Stimulated activated memory B cell treated with anti-CD40 and anti-IgM and Interleukin-4, amounts not matched to agents 10 μg/mL and 1 μg/mL and 100 μg/mL, for 72 hours (primary cell): ENCODE measurements at regions not wholly inside any gene's neighbourhood (a gene's known extent, or its start where the extent isn't known, plus 50 kb on each side); places are given as distances from the start of the nearest gene placed in this dataset.
A peak's percentile ranks its signal among the peaks of the same experiment; 100 is the strongest.
"Not testable (repeated sequence)": the region's sequence is repeated elsewhere in the genome, so short reads cannot be mapped to it uniquely, and the experiment has no call there.

Experiments
- ATAC-seq: fragments of 150-1000 bp; cut with Tn5 transposase; 2 replicates; pipeline ENCODE4 v1.10.0; 2021
- H3K27ac Mint-ChIP-seq: one replicate; pipeline ENCODE4 v1.8.0; 2022; ENCODE audit warnings: mild to moderate bottlenecking, mixed read lengths
- H3K27me3 Mint-ChIP-seq: one replicate; pipeline ENCODE4 v1.8.0; 2022; ENCODE audit warnings: mixed read lengths
- H3K36me3 Mint-ChIP-seq: one replicate; pipeline ENCODE4 v1.8.0; 2022; ENCODE audit warnings: mixed read lengths
- H3K4me1 Mint-ChIP-seq: one replicate; pipeline ENCODE4 v1.8.0; 2022; ENCODE audit warnings: mixed read lengths
- H3K4me3 Mint-ChIP-seq: one replicate; pipeline ENCODE4 v1.8.0; 2022; ENCODE audit warnings: mild to moderate bottlenecking, moderate library complexity, mixed read lengths
- H3K9me3 Mint-ChIP-seq: one replicate; pipeline ENCODE4 v1.8.0; 2022; ENCODE audit warnings: mixed read lengths

DNA sequence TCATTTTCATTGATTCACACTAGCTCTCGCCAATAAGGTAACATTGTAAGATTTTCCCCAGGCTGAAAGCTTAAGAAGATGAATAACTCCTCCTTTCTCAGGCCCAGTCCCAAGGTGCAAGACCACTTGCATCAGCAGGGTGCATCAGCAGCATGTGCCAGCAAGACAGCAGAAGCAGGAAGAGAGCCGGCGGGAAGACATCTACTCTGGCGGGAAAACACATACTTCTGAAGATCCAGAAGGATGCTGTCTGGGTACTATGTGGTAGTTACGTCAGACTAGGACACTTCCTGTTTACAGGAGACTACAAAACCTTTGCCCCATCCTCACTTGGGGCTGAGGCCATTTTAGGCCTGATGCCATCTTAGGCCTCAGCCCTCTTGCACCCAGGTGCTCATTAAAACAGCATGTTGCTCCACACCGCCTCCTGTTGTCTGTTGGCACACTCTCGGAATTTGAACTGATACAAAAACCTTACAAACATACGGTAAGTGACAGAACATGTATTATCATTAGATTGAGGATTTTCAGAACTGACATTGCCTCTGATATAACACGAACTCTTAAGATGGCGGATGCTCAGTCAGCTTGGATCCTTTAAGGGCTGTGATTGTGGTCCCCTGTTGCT lies 886.5 kb upstream of the EPHA5 start:
- Mint-ChIP-seq H3K27ac (no peak overlapping the region), H3K27me3 (no peaks in the 10 kb centered on the region), H3K36me3 (no peaks in the 10 kb centered on the region), H3K9me3 (peaks cover 6% of the 10 kb centered on the region), H3K4me1 (no peaks in the 10 kb centered on the region), H3K4me3 (no peak overlapping the region)
- ATAC-seq: no peak

DNA sequence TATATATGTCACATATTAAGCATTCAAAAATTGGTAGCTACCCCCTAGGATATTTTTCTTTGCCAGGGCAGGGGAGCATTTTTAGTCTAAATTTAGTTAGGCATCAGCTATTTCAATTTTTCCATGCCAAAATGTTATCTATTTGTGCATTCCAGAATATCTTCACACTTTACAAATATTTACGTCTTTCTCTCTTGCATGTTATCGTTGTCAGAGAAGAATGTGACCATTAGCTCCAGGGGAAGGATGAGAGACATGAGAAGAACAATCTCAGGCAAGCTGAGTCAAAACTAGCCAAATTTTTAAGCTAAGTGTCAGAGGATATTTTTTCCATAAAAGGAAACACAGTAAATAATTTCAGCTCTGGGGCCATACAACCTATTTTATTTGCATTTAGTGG lies 885.0 kb upstream of the EPHA5 start:
- no peak overlapping the region for H3K27ac Mint-ChIP-seq
- ATAC-seq: no peak
- H3K36me3 Mint-ChIP-seq: no peaks in the 10 kb centered on the region
- H3K4me1 Mint-ChIP-seq: no peaks in the 10 kb centered on the region
- no peaks in the 10 kb centered on the region for H3K27me3 Mint-ChIP-seq
- no peak overlapping the region for H3K4me3 Mint-ChIP-seq
- H3K9me3 Mint-ChIP-seq: peaks cover 7% of the 10 kb centered on the region

DNA sequence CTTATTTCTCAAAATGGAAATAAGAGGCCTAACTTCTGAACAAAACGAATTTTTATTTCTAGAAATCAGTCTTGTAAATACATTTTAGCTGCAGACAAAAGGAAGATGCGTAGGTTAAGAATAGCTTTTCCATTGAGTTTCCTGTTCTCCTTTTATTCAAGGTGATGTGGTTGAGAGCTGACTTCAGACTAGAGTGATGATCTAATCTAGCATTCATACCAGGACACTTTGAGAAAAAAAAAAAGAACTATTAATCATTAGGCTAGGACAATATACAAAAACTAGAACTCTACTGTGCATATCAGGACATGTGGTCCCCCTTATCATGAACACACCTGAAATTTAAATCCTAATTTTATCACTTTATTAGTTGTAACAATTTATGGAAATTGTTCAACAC lies 884.5 kb upstream of the EPHA5 start:
- Mint-ChIP-seq H3K36me3 (no peaks in the 10 kb centered on the region), H3K27ac (no peak overlapping the region), H3K27me3 (no peaks in the 10 kb centered on the region), H3K4me1 (no peaks in the 10 kb centered on the region), H3K9me3 (peaks cover 7% of the 10 kb centered on the region), H3K4me3 (no peak overlapping the region)
- ATAC-seq: no peak

DNA sequence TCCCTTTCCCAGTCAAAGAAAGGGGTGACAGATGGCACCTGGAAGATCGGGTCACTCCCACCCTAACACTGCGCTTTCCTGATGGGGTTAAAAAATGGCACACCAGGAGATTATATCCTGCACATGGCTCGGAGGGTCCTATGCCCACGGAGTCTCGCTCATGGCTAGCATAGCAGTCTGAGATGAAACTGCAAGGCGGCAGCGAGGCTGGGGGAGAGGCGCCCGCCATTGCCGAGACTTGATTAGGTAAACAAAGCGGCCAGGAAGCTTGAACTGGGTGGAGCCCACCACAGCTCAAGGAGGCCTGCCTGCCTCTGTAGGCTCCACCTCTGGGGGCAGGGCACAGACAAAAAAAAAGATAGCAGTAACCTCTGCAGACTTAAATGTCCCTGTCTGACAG lies 875.0 kb upstream of the EPHA5 start:
- not testable (repeated sequence) for H3K4me3 Mint-ChIP-seq, ATAC-seq, H3K27me3 Mint-ChIP-seq, H3K36me3 Mint-ChIP-seq, H3K4me1 Mint-ChIP-seq, H3K9me3 Mint-ChIP-seq, H3K27ac Mint-ChIP-seq

DNA sequence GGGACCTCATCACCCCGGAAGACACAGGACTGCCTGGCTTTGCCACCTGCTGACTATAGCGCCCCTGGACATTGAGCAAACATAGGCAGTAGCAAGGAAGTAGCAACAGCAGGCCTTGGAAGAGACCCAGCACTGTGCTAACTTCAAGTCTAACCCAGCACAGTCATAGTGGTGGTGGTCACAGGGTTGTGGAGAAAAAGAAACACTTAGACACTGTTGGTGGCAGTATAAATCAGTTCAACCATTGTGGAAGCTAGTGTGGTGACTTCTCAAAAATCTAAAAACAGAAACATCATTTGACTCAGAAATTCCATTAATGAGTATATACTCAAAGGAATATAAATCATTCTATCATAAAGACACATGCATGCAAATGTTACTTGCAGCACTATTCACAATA lies 874.0 kb upstream of the EPHA5 start:
- Mint-ChIP-seq H3K9me3 (peaks cover 5% of the 10 kb centered on the region), H3K4me3 (no peak overlapping the region), H3K4me1 (no peaks in the 10 kb centered on the region), H3K27me3 (no peaks in the 10 kb centered on the region), H3K36me3 (no peaks in the 10 kb centered on the region), H3K27ac (no peak overlapping the region)
- no peak for ATAC-seq

DNA sequence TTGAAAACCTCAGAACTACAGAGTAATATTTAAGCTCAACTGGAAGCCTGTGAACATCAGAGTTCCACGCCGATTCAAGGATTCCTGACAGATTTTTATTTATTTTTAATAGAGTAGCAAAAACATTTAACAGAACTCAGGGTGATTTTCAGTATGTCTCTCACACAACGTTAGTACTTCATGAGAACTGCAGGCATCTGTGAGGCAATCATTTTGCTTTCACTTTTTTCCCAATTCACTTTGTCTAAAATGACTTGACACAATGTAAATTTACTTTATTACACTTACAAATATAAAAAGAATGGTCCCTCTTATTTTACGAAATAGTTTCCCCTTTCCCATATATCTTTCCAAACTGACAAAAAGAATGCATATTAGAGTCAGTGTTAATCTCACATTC lies 869.5 kb upstream of the EPHA5 start:
- Mint-ChIP-seq H3K9me3 (no peaks in the 10 kb centered on the region), H3K36me3 (no peaks in the 10 kb centered on the region), H3K4me3 (no peak overlapping the region), H3K27me3 (no peaks in the 10 kb centered on the region), H3K27ac (no peak overlapping the region), H3K4me1 (no peaks in the 10 kb centered on the region)
- ATAC-seq: no peak

DNA sequence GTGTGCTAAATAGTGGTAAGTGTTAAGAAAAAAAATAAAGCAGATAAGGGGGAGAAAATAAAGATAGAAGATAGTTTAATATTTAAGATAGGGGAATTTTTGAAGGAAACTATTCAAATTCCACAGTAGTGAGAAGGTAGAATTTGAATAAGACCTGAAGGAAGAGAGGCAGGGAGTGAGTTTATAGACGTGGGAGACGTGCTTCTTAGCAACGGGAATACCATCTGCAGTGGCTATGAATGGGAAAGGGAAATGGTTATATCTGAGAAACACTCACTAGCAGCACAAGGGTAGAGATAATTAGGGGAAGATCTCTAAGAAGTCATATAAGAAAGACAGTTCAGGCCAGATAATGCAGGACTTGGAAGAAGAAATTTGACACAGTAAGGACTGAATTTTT lies 854.5 kb upstream of the EPHA5 start:
- H3K27me3 Mint-ChIP-seq: no peaks in the 10 kb centered on the region

DNA sequence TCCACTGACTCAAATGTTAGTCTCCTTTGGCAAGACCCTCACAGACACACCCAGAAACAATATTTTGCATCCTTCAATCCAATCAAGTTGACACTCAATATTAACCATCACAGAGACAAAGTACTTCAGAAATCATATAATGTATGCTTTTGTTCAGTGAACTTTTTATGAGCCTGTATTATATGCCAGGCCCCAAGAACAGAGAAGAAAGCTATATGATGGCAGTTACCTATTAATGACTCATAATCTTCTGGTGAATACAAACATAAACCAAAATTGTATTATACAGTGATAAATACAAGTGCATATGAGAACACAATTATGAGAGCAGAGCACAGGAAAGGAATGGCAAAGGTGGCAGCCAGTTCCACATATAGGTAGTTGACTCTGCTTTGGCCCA lies 852.0 kb upstream of the EPHA5 start:
- Mint-ChIP-seq H3K27me3 (no peaks in the 10 kb centered on the region), H3K4me1 (no peaks in the 10 kb centered on the region), H3K9me3 (peaks cover 4% of the 10 kb centered on the region), H3K4me3 (no peak overlapping the region), H3K36me3 (no peaks in the 10 kb centered on the region), H3K27ac (no peak overlapping the region)
- ATAC-seq: no peak

More for the DNA sequence above, 854.5 kb upstream of the EPHA5 start:
- Mint-ChIP-seq H3K27ac (no peak overlapping the region), H3K4me3 (no peak overlapping the region), H3K36me3 (no peaks in the 10 kb centered on the region), H3K4me1 (no peaks in the 10 kb centered on the region), H3K9me3 (peaks cover 5% of the 10 kb centered on the region)
- no peak for ATAC-seq

DNA sequence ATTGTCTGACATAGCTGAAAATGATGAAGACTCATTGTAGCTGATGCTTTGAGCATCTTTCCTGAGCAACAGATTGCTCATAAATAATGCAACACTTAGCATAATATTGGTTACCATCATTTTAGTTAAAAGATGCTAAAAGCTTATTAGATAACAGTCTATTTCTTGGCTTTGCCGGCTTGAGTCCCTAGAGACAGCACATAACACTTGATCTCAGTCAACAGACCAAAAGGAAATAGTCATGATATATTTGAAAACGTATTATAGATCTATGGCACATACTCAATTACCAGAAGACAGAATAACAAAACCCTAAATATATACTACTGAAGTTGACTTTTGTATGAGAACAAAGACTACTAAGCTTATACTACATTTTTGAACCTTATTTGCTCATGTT lies 846.7 kb upstream of the EPHA5 start:
- no peak for ATAC-seq
- peaks cover 2% of the 10 kb centered on the region for H3K9me3 Mint-ChIP-seq
- no peaks in the 10 kb centered on the region for H3K4me1 Mint-ChIP-seq
- no peaks in the 10 kb centered on the region for H3K27me3 Mint-ChIP-seq
- H3K4me3 Mint-ChIP-seq: no peak overlapping the region
- H3K27ac Mint-ChIP-seq: no peak overlapping the region
- H3K36me3 Mint-ChIP-seq: no peaks in the 10 kb centered on the region

DNA sequence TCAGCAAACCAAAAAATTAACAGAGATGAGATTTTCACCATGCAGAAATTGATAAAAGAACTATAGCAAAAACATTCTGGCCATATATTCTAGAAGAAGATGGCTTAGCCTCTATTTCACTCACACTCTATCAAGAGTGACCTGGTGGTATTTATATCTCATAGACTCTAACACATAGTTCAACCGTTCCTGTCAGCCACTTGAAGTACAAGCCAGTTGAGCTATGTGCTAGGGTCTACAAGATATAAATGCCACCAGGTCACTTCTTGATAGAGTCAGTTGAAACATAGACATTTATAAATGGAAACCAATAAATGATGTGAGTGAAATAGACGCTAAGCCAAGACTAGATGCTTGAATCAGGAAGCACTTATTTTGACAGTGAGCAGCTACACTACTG lies 836.7 kb upstream of the EPHA5 start:
- no peak for ATAC-seq
- H3K4me1 Mint-ChIP-seq: no peaks in the 10 kb centered on the region
- H3K27ac Mint-ChIP-seq: no peak overlapping the region

DNA sequence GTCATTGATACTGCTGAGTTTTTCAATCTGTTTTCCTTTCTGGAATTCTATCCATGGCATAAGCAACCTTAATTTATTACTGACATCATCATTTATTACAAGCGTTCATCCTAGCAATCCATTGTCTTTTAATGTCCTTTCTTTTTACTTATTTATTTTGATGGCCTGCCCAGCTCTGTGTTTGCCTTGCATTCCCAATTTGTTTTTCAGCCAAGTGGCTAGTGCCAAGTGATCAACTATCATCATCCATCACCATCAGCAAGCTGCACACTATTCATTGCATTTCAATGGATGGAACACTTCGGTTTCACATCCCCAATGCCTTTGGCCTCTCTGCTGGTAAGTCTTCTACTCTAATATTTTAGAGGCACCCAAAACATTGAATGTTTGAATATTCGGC lies 831.7 kb upstream of the EPHA5 start:
- no peaks in the 10 kb centered on the region for H3K27me3 Mint-ChIP-seq
- no peak overlapping the region for H3K4me3 Mint-ChIP-seq
- H3K36me3 Mint-ChIP-seq: no peaks in the 10 kb centered on the region
- ATAC-seq: no peak
- H3K9me3 Mint-ChIP-seq: no peaks in the 10 kb centered on the region
- no peaks in the 10 kb centered on the region for H3K4me1 Mint-ChIP-seq
- H3K27ac Mint-ChIP-seq: no peak overlapping the region

More for the DNA sequence above, 836.7 kb upstream of the EPHA5 start:
- H3K9me3 Mint-ChIP-seq: peaks cover under 1% of the 10 kb centered on the region
- no peaks in the 10 kb centered on the region for H3K36me3 Mint-ChIP-seq
- no peak overlapping the region for H3K4me3 Mint-ChIP-seq
- H3K27me3 Mint-ChIP-seq: no peaks in the 10 kb centered on the region

DNA sequence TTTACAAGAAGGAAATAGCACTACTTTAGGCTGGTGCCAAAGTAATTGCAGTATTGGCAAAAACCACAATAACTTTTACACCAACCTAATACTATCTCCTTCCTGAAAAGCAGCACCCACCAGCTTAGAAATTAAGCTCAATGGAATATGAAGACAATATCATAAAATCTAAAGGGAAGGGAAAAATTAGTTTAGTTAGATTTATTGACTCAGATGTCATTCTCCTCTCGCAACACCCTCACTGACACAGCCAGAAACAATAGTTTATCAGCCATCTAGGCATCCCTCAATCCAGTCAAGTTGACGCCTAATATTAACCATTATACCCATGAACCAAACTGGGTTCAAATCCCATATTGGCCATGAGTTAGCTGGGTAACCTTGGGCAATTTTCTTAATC lies 820.4 kb upstream of the EPHA5 start:
- Mint-ChIP-seq H3K36me3 (no peaks in the 10 kb centered on the region), H3K4me1 (no peaks in the 10 kb centered on the region), H3K27ac (no peak overlapping the region), H3K4me3 (no peak overlapping the region), H3K9me3 (no peaks in the 10 kb centered on the region), H3K27me3 (no peaks in the 10 kb centered on the region)
- ATAC-seq: no peak

DNA sequence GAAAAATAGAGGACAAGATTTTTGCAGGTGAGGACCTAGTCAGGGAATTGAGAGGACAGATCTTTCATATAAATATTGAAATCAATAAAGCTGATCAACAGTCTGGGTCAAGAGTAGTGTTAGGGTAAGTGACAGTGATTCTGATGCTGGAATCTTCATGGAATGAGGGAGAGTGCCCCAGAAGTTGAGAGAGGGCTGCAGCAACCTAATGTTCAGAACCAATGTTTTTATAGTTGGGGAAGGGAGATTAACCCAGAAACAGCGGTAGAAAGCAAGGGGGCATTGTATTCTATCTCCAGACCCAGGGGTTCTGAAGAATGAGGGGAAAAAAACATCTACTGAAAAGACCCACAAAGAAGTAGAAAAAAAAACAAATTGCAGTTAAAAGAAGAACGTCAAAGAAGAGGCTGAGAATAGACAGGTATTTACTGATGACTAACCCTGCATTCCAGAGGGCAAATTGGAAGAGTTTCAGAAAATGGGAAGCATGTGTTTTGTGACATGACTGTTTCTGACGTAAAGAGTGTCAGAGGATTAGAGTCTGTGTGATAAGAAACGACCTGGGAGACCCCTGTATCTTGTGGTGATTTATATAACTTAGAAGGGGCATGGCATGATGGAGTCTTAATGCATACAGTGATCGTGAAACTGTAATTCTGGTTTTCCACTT lies 819.6 kb upstream of the EPHA5 start:
- Mint-ChIP-seq H3K27ac (no peak overlapping the region), H3K4me1 (no peaks in the 10 kb centered on the region), H3K36me3 (no peaks in the 10 kb centered on the region), H3K4me3 (no peak overlapping the region), H3K27me3 (no peaks in the 10 kb centered on the region), H3K9me3 (no peaks in the 10 kb centered on the region)
- ATAC-seq: peak; percentile 34

DNA sequence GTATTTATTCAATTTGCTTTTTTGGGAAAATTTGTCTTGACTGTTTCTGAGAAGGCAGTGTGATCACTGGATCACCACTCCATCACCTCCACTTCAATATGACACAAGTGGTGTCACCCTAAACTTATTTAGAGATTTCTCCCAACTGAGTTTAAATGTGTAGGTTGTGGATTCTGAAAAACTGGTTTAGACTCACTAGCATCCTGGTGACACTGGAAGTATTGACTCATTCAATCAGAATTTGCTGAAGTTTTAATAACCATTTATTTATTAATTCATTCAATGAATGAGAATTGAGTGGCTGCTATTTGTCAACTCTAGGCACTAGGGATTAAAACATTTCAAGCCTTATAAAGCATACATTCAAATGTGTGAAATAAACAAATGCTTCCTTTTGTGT lies 819.1 kb upstream of the EPHA5 start:
- H3K4me3 Mint-ChIP-seq: no peak overlapping the region
- H3K27me3 Mint-ChIP-seq: no peaks in the 10 kb centered on the region

DNA sequence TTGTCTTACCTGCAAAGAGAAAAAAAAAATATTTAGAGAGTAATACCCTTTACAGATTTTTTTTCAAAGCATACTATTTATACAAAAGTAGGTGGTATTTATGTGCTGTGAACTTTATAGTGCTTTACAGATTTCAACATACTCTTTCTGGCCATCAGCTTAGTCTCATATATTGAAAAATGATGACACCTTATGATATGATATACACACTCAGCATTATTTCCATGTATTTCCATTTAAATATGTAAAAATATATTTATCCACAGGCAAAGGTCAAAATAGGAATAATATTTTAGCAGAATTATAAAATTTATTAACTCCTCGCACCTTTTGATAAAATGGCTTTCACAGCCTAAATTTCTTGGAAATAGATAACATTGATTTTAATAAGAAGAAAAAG lies 815.8 kb upstream of the EPHA5 start:
- peaks cover 2% of the 10 kb centered on the region for H3K9me3 Mint-ChIP-seq
- no peaks in the 10 kb centered on the region for H3K27me3 Mint-ChIP-seq
- H3K36me3 Mint-ChIP-seq: no peaks in the 10 kb centered on the region
- H3K4me1 Mint-ChIP-seq: no peaks in the 10 kb centered on the region
- no peak overlapping the region for H3K4me3 Mint-ChIP-seq
- no peak overlapping the region for H3K27ac Mint-ChIP-seq
- ATAC-seq: no peak

More for the DNA sequence above, 819.1 kb upstream of the EPHA5 start:
- Mint-ChIP-seq H3K27ac (no peak overlapping the region), H3K36me3 (no peaks in the 10 kb centered on the region), H3K4me1 (no peaks in the 10 kb centered on the region), H3K9me3 (no peaks in the 10 kb centered on the region)
- ATAC-seq: no peak

DNA sequence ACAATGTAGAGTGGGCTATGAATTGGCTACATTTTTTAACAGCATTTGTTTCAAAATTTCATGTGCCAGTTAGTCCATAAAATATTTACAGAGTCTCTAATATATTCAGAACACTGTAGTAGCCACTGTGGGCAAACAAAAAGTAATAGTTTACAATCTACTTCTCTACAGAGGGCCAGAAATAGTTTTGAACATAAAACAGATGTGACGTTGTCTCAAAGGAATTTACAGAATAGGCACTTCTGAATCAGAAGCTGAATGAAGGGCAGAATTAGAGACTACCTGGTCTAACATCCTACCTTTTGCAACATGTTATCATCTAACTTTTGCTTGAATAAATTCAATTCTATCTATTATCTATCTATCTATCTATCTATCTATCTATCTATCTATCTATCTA lies 811.9 kb upstream of the EPHA5 start:
- ATAC-seq: no peak
- Mint-ChIP-seq H3K9me3 (peaks cover 5% of the 10 kb centered on the region), H3K4me1 (no peaks in the 10 kb centered on the region)

More for the DNA sequence above, 811.9 kb upstream of the EPHA5 start:
- Mint-ChIP-seq H3K4me3 (no peak overlapping the region), H3K36me3 (no peaks in the 10 kb centered on the region), H3K27me3 (no peaks in the 10 kb centered on the region), H3K27ac (no peak overlapping the region)
